Calu3 (cell line): ENCODE measurements at regions not wholly inside any gene's neighbourhood (a gene's known extent, or its start where the extent isn't known, plus 50 kb on each side); places are given as distances from the start of the nearest gene placed in this dataset.

ENCODE experiments used
- BruUV-seq: library from RNA; stranded (reverse); fragments of 400-500 nt; replicated peaks from 2 replicates; lab custom pipeline; 2021; lab: Mats Ljungman, UMichigan
- CTCF ChIA-PET: fragments of 300-600 bp; sonication (Branson Sonifier 250); formaldehyde crosslinking; loops from one replicate; lab custom pipeline; 2022; ENCODE audit warnings: antibody characterized with exemption; lab: Charles Lee
- DNase-seq: peaks from one replicate; pipeline ENCODE4 v3.0.0; 2022
- H3K27ac Mint-ChIP-seq: one replicate; pipeline ENCODE4 v1.8.0; 2022; ENCODE audit warnings: mixed read lengths; ENCODE audit not compliant: unreplicated experiment
- H3K27me3 Mint-ChIP-seq: one replicate; pipeline ENCODE4 v1.8.0; 2022; ENCODE audit warnings: mixed read lengths; ENCODE audit not compliant: unreplicated experiment
- H3K36me3 Mint-ChIP-seq: one replicate; pipeline ENCODE4 v1.8.0; 2022; ENCODE audit warnings: mild to moderate bottlenecking, moderate library complexity, mixed read lengths; ENCODE audit not compliant: insufficient read depth, unreplicated experiment
- H3K4me1 Mint-ChIP-seq: one replicate; pipeline ENCODE4 v1.8.0; 2022; ENCODE audit warnings: mild to moderate bottlenecking, low read depth, mixed read lengths; ENCODE audit not compliant: unreplicated experiment
- H3K4me3 Mint-ChIP-seq: one replicate; pipeline ENCODE4 v1.8.0; 2022; ENCODE audit warnings: mild to moderate bottlenecking, low read depth, moderate library complexity, mixed read lengths; ENCODE audit not compliant: unreplicated experiment
- H3K9me3 Mint-ChIP-seq: one replicate; pipeline ENCODE4 v1.8.0; 2022; ENCODE audit warnings: low read depth, mixed read lengths; ENCODE audit not compliant: unreplicated experiment
- intact Hi-C: fragments of 100-400 bp; cut with micrococcal nuclease; formaldehyde crosslinking; loops from one replicate; pipeline ENCODE4 v1.10.0; 2022; ENCODE audit not compliant: unreplicated experiment
- TF ChIP-seq, protein P1 (sequence below): fragments of 200-600 bp; IDR thresholded peaks from one replicate; pipeline ENCODE4 v1.8.0; 2022; ENCODE audit warnings: antibody characterized with exemption; ENCODE audit not compliant: unreplicated experiment

DNA sequence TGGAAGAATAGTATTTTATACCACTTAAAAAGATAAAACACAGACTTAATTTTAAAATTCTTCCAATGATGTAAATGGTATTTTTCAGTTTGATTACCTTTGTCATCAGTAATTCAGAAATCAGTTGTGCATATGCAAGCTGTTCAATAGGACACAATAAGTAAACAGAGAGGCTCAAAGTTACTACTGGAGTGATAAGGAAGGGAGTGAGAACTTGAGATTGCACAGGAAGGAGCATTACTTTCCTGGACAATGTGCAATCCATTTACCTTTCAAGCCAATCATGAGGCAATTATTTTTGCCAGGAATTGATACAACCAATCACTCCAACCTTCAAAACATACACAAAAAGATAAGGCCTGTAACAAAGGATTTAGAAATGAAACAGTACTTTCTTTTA lies 1024.3 kb downstream of the RAPGEF2 start:
- intact Hi-C loops = no loop called here

DNA sequence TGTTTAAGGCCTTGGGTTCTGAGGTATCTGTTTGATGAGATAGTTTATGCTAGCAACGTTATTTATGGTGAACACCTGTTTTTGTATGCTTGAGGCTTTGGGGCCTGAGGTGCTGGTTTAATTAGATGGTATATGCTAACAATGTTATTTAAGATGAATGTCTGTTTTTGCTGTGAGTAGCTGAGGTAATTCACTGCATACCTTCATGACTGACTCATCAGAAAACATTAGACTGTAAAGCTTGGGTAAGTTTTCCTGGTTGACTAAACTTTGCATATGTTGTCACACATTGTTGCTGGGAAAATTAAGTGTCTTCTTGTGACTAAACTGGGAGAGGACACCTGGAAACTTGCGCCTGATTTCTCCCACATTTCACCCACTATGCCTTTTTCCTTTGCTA lies 1026.6 kb downstream of the RAPGEF2 start:
- no TSS peak for BruUV-seq
- no peak for DNase-seq
- H3K4me3 Mint-ChIP-seq = no peak overlapping the region
- H3K27me3 Mint-ChIP-seq = no peaks in the 10 kb centered on the region
- intact Hi-C loops = no loop called here
- H3K36me3 Mint-ChIP-seq = no peaks in the 10 kb centered on the region
- H3K9me3 Mint-ChIP-seq = peaks cover 4% of the 10 kb centered on the region
- TF ChIP-seq, protein P1, sequence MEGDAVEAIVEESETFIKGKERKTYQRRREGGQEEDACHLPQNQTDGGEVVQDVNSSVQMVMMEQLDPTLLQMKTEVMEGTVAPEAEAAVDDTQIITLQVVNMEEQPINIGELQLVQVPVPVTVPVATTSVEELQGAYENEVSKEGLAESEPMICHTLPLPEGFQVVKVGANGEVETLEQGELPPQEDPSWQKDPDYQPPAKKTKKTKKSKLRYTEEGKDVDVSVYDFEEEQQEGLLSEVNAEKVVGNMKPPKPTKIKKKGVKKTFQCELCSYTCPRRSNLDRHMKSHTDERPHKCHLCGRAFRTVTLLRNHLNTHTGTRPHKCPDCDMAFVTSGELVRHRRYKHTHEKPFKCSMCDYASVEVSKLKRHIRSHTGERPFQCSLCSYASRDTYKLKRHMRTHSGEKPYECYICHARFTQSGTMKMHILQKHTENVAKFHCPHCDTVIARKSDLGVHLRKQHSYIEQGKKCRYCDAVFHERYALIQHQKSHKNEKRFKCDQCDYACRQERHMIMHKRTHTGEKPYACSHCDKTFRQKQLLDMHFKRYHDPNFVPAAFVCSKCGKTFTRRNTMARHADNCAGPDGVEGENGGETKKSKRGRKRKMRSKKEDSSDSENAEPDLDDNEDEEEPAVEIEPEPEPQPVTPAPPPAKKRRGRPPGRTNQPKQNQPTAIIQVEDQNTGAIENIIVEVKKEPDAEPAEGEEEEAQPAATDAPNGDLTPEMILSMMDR = no peak
- no peaks in the 10 kb centered on the region for H3K4me1 Mint-ChIP-seq
- H3K27ac Mint-ChIP-seq = peak overlapping the region; percentile 42
- CTCF ChIA-PET = interaction anchor here (0.7 kb wide), 1 partner anchor 93 kb away, joined by 3 read pairs; no protein-coding TSS in a partner anchor

More for the DNA sequence above, 1024.3 kb downstream of the RAPGEF2 start:
- Mint-ChIP-seq H3K36me3 (no peaks in the 10 kb centered on the region), H3K27ac (no peak overlapping the region), H3K4me3 (no peak overlapping the region), H3K4me1 (no peaks in the 10 kb centered on the region), H3K9me3 (peaks cover 2% of the 10 kb centered on the region), H3K27me3 (no peaks in the 10 kb centered on the region)
- no TSS peak for BruUV-seq
- TF ChIP-seq, protein P1 = no peak
- no peak for DNase-seq
- CTCF ChIA-PET = no interaction called here

DNA sequence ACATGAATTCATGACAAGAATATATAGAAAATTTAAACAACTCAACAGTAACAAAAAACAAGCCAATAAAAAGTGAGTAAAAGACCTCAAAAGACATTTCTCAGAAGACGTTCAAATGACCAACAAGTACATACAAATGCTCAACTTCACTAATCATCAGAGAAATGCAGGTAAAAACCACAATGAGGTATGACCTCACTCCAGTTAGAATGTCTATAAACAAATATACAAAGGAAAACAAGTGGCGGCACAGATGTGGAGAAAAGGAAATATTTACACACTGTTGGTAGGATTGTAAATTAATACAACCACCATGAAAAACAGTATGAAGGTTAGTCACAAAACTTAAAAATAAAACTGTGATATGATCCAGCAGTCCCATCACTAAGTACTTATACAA lies 1033.1 kb downstream of the RAPGEF2 start:
- Mint-ChIP-seq H3K4me1 (no peaks in the 10 kb centered on the region), H3K27me3 (no peaks in the 10 kb centered on the region), H3K4me3 (no peak overlapping the region), H3K9me3 (peaks cover 6% of the 10 kb centered on the region), H3K36me3 (no peaks in the 10 kb centered on the region), H3K27ac (no peak overlapping the region)
- DNase-seq = no peak
- intact Hi-C loops = no loop called here
- CTCF ChIA-PET = no interaction called here
- no TSS peak for BruUV-seq
- TF ChIP-seq, protein P1 = no peak

DNA sequence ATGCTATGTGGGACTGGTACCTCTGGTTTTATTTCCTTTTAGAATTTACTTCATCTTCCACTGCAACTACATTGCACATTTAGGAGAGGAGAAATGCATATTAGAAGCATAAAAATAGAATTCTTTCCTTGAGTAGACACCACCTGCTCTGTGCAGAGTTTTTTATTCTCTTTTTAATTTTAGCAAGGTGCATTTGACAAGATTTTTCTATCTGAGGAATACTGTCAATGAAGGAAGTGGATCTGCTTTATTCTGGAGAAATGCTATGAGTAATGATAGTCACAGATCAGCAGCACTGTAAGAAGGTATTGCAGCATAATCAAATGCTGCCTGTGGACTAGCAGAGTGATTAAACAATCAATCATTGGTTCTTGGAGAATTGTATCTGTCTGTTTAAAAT lies 1038.3 kb downstream of the RAPGEF2 start:
- no peak for DNase-seq
- no peaks in the 10 kb centered on the region for H3K4me1 Mint-ChIP-seq
- intact Hi-C loops = no loop called here
- TF ChIP-seq, protein P1 = no peak
- H3K27ac Mint-ChIP-seq = no peak overlapping the region
- H3K4me3 Mint-ChIP-seq = no peak overlapping the region
- no peaks in the 10 kb centered on the region for H3K36me3 Mint-ChIP-seq
- BruUV-seq = no TSS peak
- CTCF ChIA-PET = interaction anchor here (0.7 kb wide), 1 partner anchor 686 kb away, joined by 3 read pairs; no protein-coding TSS in a partner anchor
- no peaks in the 10 kb centered on the region for H3K27me3 Mint-ChIP-seq
- peaks cover 2% of the 10 kb centered on the region for H3K9me3 Mint-ChIP-seq
